Peyer's patch (tissue), 4 donors: ENCODE measurements at regions not wholly inside any gene's neighbourhood (a gene's known extent, or its start where the extent isn't known, plus 50 kb on each side); places are given as distances from the start of the nearest gene placed in this dataset.

Source experiments
- DNase-seq, 3 donors: peaks; one replicate each; pipeline ENCODE4 v3.0.0-alpha.2; 2017 to 2019
- H3K27ac ChIP-seq, 4 donors: fragments of 200-600 bp; sonication (generic); one replicate each; pipeline ENCODE4 v1.5.1; 2016 to 2019
- H3K27me3 ChIP-seq, 2 donors: fragments of 200-600 bp; sonication (generic); one replicate each; pipeline ENCODE4 v1.5.1; 2019
- H3K36me3 ChIP-seq, 3 donors: fragments of 200-600 bp; sonication (generic); one replicate each; pipeline ENCODE4 v1.5.1; 2016 to 2019
- H3K4me1 ChIP-seq, 4 donors: fragments of 200-600 bp; sonication (generic); one replicate each; pipeline ENCODE4 v1.5.1; 2016 to 2019
- H3K4me3 ChIP-seq, 4 donors: fragments of 200-600 bp; sonication (generic); 1 replicate in 3 of 4; 2 replicates in 1 of 4; pipeline ENCODE4 v1.5.1; 2016 to 2019; ENCODE audit warnings: mild to moderate bottlenecking in 1 of 4
- H3K9me3 ChIP-seq, 4 donors: fragments of 200-600 bp; sonication (generic); one replicate each; pipeline ENCODE4 v1.5.1; 2016 to 2019; ENCODE audit warnings: mild to moderate bottlenecking in 1 of 4
- CTCF ChIP-seq, 6 experiments: fragments of 450-650 bp in 4 of 6; fragments of 200-600 bp in 2 of 6; sonication (generic) in 1 of 6; IDR thresholded peaks; one replicate each; pipeline ENCODE4 v1.5.1; 2017 to 2019; ENCODE audit warnings: antibody characterized with exemption in 6 of 6, mild to moderate bottlenecking in 3 of 6, moderate library complexity in 1 of 6
- POLR2A ChIP-seq, 2 donors: fragments of 450-650 bp; IDR thresholded peaks; one replicate each; pipeline ENCODE4 v1.5.1; 2017; ENCODE audit warnings: antibody characterized with exemption in 2 of 2, mild to moderate bottlenecking in 2 of 2, moderate library complexity in 2 of 2

- Histone ChIP-seq H3K36me3 (no peaks in the 10 kb centered on the region), H3K9me3 (peaks cover 0 to 8% (median 0%) of the 10 kb centered on the region in 4 donors), H3K4me3 (no peak overlapping the region), H3K4me1 (no peaks in the 10 kb centered on the region), H3K27me3 (no peaks in the 10 kb centered on the region), H3K27ac (no peak overlapping the region)
- TF ChIP-seq CTCF (IDR thresholded peaks at IDR 0.05) (no peak), POLR2A (IDR thresholded peaks at IDR 0.05) (no peak)
- no peak for DNase-seq
Measured at GRCh38 chr16:11479916-11480315, 106.8 kb downstream of the LITAF start.

- DNase-seq = no peak
- H3K27ac ChIP-seq = no peak overlapping the region
- no peaks in the 10 kb centered on the region for H3K27me3 ChIP-seq
- TF ChIP-seq CTCF (IDR thresholded peaks at IDR 0.05) = no peak
- TF ChIP-seq POLR2A (IDR thresholded peaks at IDR 0.05) = no peak
- H3K4me3 ChIP-seq = no peak overlapping the region
- peaks cover 0 to 8% (median 0%) of the 10 kb centered on the region in 4 donors for H3K9me3 ChIP-seq
- H3K4me1 ChIP-seq = no peaks in the 10 kb centered on the region
- H3K36me3 ChIP-seq = no peaks in the 10 kb centered on the region
Measured at GRCh38 chr16:11480634-11481033, 106.1 kb downstream of the LITAF start.

GRCh38 chr16:11481987-11482386 lies 104.7 kb downstream of the LITAF start:
- Histone ChIP-seq H3K36me3 (no peaks in the 10 kb centered on the region), H3K27ac (no peak overlapping the region), H3K9me3 (peaks cover 0 to 8% (median 0%) of the 10 kb centered on the region in 4 donors), H3K4me3 (no peak overlapping the region), H3K4me1 (no peaks in the 10 kb centered on the region), H3K27me3 (no peaks in the 10 kb centered on the region)
- DNase-seq = no peak
- no peak for TF ChIP-seq CTCF (IDR thresholded peaks at IDR 0.05)
- no peak for TF ChIP-seq POLR2A (IDR thresholded peaks at IDR 0.05)

GRCh38 chr16:11482946-11483748 lies 103.6 kb downstream of the LITAF start:
- Histone ChIP-seq H3K27ac (no peak overlapping the region), H3K9me3 (peaks cover 0 to 8% (median 0%) of the 10 kb centered on the region in 4 donors), H3K36me3 (no peaks in the 10 kb centered on the region), H3K4me3 (no peak overlapping the region), H3K4me1 (no peaks in the 10 kb centered on the region), H3K27me3 (no peaks in the 10 kb centered on the region)
- no peak for DNase-seq
- TF ChIP-seq CTCF (IDR thresholded peaks at IDR 0.05) (no peak), POLR2A (IDR thresholded peaks at IDR 0.05) (no peak)

GRCh38 chr16:11484691-11485258 lies 101.9 kb downstream of the LITAF start:
- TF ChIP-seq CTCF (IDR thresholded peaks at IDR 0.05) (no peak), POLR2A (IDR thresholded peaks at IDR 0.05) (no peak)
- Histone ChIP-seq H3K36me3 (no peaks in the 10 kb centered on the region), H3K4me3 (no peak overlapping the region), H3K4me1 (no peaks in the 10 kb centered on the region), H3K9me3 (peaks cover 0 to 8% (median 0%) of the 10 kb centered on the region in 4 donors), H3K27ac (no peak overlapping the region), H3K27me3 (no peaks in the 10 kb centered on the region)
- DNase-seq = no peak
